NOMO-1 treated with DMSO at 0.1 percent for 48 hours (cell line): ENCODE measurements at regions not wholly inside any gene's neighbourhood (a gene's known extent, or its start where the extent isn't known, plus 50 kb on each side); places are given as distances from the start of the nearest gene placed in this dataset.
A peak's percentile ranks its signal among the peaks of the same experiment; 100 is the strongest.
"Not testable (repeated sequence)": the region's sequence is repeated elsewhere in the genome, so short reads cannot be mapped to it uniquely, and the experiment has no call there.

Source experiments
- DNase-seq: peaks from one replicate; lab custom pipeline; 2025; ENCODE audit not compliant: unreplicated experiment; lab: John Stamatoyannopoulos, UW

- no peak for DNase-seq
These were observed 1707.7 kb downstream of the BRINP3 start for GRCh38 chr1:188769936-188770335.

- DNase-seq, result no peak
These were observed 1699.1 kb downstream of the BRINP3 start for GRCh38 chr1:188778578-188778977.

DNA sequence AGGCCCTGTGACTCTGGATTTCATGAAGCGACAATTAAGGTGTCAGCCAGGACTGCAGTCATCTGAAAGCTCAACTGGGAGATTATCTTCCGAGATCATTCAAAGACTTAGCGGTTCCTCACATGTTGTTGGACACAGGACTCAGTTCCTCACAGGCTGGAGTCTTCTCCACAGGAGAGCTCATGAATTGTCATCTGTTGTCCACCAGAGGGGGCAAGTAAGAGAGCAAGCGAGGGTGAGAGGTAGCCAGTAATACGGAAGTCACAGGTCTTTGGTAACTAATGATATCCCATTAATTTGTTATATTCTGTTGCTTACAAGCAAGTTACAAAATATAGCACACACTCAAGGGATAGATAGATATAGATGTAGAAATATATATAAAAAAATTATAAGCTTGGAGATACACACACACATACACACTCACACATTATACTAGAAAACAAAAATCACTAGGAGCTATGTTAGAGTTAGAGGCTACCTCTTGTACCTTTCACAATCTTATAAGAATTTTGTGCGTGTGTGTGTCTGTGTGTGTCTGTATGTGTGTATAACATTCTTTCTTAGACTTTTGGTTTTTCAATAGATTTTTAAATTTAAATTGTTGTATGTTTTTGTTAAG, 1695.3 kb downstream of the BRINP3 start:
- peak; percentile 59 for DNase-seq

DNA sequence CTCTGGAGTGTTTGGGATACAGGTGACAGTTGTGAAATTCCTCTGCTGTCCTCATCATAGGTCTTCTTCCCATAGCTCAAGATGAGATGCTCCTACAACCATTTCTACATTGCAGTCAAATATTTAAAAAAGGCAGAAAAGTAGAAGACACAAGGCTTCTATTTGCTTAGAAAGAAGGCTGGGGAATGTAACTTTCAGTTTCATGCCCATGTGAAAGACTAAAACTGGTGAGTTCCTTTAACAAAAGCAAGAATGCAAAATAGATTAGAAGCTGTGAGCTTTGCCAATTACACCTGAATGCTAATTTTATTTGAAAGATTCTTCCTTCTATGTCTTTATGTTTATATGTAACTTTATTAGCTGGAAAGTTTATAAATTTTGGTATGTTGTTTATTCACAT, 1682.7 kb downstream of the BRINP3 start:
- no peak for DNase-seq

DNA sequence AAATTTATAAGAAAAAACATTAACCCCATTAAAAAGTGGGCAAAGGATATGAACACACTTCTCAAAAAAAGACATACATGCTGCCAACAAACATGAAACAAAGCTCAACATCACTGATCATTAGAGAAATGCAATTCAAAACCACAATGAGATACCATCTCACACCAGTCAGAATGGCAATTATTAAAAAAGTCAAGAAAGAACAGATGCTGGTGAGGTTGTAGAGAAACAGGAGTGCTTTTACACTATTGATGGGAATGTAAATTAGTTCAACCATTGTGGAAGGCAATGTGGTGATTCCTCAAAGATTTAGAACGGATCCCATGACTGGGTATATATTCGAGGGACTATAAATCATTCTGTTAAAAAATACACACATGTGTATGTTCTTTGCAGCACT, 1665.5 kb downstream of the BRINP3 start:
- not testable (repeated sequence) for DNase-seq

DNA sequence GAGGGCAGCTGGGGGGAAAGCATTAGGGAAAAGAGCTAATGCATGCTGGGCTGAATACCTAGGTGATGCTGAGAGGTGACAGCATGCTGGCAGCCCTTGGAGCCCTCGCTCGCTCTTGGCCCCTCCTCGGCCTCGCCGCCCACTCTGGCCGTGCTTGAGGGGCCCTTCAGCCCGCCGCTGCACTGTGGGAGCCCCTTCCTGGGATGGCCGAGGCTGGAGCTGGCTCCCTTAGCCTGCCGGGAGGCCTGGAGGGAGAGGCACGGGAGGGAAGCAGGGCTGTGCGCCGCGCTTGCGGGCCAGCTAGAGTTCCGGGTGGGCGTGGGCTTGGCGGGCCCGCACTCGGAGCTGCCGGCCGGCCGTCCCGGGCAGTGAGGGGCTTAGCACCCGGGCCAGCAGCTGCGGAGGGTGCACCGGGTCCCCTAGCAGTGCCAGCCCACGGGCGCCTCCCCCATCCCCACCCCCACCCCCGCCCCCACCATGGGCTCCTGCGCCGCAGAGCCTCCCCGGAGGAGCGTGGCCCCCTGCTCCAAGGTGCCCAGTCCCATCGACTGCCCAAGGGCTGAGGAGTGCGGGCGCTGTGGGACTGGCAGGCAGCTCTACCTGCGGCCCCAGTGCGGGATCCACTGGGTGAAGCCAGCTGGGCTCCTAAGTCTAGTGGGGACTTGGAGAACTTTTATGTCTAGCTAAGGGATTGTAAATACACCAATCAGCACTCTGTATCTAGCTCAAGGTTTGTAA, 1664.7 kb downstream of the BRINP3 start:
- not testable (repeated sequence) for DNase-seq

- DNase-seq, result no peak
These were observed 1659.8 kb downstream of the BRINP3 start for GRCh38 chr1:188817814-188818213.

DNA sequence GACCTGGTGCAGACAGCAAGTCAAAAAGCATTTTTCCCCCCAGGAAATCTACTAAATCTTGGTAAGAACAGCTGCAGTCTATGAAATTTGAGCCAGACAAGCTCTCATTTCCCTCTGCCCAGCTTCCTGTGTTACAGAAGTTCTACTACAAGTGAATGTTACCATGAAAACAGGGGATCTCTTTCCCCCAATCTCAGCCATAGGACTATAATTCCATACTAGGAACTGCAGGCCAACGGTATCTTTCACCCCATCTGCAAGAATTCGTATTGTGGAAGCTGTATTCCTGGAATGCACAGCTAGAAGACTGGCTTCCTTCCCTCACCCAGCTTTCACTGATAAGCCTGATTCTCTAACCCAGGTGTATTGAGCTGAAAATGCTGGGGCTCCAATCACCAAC, 1655.4 kb downstream of the BRINP3 start:
- DNase-seq, result no peak

DNA sequence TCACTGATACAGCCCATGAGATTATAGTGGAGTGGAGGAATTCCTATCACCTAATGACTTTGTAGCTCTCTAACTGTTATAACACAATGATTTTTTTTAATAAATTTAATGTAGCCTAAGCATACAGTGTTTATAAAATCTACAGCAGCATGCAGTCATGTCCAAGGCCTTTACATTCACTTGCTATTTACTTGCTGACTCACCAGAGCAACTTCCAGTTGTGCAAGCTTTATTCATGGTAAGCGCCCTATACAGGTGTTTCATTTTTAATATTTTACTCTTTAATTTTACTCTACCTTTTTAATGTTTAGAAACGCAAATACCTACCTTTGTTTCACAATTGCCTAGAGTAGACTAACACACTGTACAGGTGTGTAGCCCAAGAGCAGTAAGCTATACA, 1652.2 kb downstream of the BRINP3 start:
- DNase-seq, result no peak

GRCh38 chr1:188826800-188827199, 1650.9 kb downstream of the BRINP3 start:
- no peak for DNase-seq

DNA sequence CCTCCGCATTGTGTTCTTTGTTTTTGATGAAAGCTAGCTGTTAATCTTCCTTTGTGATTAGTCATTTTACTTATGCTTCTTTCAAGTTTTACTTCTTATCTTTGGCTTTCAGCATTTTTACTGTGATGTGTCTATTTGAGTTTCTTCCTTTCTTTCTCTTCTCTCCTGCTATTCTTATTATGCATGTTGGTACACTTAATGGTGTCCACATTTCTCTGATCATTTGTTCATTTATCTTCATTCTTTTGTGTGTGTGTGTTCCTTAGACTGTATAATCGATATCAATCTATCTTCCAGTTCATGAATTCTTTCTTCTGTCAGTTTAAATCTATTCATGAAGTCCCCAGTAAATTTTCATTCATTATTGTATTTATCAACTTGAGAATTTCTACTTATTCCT, 1650.3 kb downstream of the BRINP3 start:
- no peak for DNase-seq

DNA sequence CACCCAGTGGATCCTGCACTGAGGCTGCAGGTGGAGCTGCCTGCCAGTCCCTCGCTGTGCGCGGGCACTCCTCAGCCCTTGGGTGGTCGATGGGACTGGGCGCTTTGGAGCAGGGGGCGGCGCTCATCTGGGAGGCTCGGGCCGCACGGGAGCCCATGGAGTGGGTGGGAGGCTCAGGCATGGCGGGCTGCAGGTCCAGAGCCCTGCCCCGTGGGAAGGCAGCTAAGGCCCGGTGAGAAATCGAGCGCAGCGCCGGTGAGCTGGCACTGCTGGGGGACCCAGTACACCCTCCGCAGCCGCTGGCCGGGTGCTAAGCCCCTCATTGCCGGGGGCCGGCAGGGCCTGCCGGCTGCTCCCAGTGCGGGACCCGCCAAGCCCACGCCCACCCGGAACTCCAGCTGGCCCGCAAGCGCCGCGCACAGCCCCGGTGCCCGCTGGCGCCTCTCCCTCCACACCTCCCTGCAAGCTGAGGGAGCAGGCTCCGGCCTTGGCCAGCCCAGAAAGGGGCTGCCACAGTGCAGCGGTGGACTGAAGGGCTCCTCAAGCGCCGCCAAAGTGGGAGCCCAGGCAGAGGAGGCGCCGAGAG, 1636.5 kb downstream of the BRINP3 start:
- DNase-seq, result not testable (repeated sequence)

DNA sequence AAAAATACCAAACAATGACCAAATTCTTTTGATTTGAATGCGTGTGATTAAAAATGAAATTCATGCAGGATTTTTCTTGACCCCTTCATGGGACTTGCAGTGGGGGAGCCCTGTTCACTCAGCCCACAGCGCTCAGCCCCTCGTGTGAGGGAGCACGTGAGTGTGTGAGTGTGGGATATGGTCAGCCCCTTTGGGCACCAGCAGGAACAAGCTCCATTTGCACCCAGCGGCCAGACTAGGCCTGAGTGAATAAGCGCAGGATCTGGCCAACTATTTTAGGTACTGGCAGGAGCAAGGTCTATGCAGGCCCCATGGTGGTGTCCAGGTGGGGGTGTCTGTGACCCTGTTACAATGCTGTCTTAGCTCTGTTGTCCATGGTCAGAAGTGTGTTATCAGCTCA, 1631.2 kb downstream of the BRINP3 start:
- DNase-seq, result no peak

DNA sequence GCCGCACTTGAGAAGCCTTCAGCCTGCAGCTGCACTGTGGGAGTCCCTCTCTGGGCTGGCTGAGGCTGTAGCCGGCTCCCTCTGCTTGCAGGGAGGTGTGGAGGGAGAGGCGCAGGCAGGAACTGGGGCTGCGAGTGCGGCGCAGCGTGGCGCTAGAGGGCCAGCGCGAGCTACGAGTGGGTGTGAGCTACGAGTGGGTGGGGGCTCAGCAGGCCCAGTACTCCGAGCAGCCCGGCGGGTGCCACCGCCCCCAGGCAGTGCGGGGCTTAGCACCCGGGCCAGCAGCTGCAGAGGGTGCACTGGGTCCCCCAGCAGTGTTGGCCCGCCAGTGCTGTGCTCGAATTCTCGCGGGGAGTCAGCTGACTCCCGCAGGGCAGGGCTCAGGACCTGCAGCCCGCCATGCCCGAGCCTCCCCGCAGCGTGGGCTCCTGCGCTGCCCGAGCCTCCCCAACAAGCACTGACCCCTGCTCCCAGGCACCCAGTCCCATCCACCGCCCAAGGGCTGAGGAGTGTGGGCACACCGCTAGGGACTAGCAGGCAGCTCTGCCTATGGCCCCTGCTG, 1620.1 kb downstream of the BRINP3 start:
- no peak for DNase-seq

- no peak for DNase-seq
These were observed 1610.0 kb downstream of the BRINP3 start for GRCh38 chr1:188867614-188868013.

DNA sequence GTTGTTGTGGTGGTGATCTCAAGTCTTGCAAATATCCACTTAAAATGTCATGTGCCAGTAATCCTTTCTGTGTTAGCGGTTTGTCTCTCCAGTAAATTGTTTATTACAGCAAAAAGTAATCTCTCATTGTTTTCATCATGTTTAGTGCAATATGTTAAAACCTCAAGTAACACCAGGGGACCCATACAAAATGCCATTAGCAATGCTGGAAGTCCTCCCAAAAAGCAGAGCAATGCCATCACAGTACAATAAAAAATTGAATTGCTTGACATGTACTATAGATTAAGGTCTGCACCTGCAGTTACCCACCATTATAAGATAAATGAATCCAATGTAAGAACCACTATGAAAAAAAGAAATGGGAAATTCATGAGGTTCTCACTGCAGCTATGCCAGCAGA, 1606.5 kb downstream of the BRINP3 start:
- no peak for DNase-seq

DNA sequence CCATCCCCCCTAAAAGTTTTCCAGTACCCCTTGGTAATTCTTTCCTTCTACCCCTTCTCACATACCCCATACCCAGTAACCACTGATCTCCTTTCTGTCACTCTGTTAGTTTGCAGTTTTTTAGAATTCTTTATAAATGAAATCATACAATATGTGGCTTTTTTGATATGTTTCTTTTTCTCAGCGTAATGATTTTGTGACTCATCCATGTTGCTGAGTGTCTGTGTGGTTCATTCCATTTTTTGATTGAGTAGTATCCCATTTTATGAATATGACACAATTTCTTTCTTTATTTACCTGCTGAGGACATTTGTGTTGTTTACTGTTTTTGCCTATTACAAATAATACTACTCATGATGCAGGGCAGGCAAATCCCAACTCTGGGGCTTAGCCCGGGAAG, 1605.3 kb downstream of the BRINP3 start:
- no peak for DNase-seq

GRCh38 chr1:188877668-188878067, 1600.0 kb downstream of the BRINP3 start:
- DNase-seq, result no peak

GRCh38 chr1:188888386-188888785, 1589.3 kb downstream of the BRINP3 start:
- DNase-seq, result no peak

DNA sequence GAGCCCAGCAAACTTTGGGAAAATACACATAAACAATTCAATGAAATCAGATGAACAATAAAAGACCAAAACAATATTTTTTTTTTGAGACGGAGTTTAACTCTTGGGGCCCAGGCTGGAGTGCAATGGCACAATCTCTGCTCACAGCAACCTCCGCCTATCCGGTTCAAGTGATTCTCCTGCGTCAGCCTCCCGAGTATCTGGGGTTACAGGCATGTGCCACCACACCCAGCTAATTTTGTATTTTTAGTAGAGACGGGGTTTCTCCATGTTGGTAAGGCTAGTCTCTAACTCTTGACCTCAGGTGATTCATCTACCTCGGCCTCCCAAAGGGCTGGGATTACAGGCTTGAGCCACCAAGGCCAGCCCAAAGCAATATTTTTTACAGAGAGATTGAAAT, 1588.5 kb downstream of the BRINP3 start:
- no peak for DNase-seq

- DNase-seq, result no peak
These were observed 1585.7 kb downstream of the BRINP3 start for GRCh38 chr1:188891958-188892357.

DNA sequence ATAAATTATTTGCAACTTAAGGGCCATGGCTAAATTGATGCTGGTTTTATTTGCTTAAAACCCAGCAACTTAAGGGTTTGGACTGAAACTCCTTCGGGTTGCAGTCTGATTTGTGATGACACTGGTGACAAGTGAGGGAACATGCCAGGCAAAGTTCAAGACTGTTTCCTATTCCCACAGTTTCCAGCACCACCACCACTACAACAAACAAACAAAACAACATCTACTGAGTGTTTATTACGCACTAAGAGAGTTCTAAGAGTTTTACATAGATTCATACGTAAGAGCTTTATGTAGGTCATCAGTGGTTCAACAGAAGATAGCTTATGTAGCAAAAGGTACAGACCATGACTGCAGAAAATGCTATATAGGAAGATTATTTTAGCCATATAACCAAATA, 1582.1 kb downstream of the BRINP3 start:
- no peak for DNase-seq
